AG09309 (cell line): ENCODE measurements at regions not wholly inside any gene's neighbourhood (a gene's known extent, or its start where the extent isn't known, plus 50 kb on each side); places are given as distances from the start of the nearest gene placed in this dataset.

ENCODE experiments used
- DNase-seq: peaks from one replicate; pipeline ENCODE4 v3.0.0-alpha.2; 2010; ENCODE audit warnings: low read depth
- H3K4me3 ChIP-seq: 2 replicates; pipeline ENCODE4 v1.5.1; 2011; ENCODE audit warnings: mild to moderate bottlenecking, low read depth, low read length, moderate library complexity; ENCODE audit not compliant: control insufficient read depth
- CTCF ChIP-seq: IDR thresholded peaks from 2 replicates; pipeline ENCODE4 v1.5.1; 2011; ENCODE audit warnings: mild to moderate bottlenecking, low read depth, low read length, inconsistent platforms; ENCODE audit not compliant: insufficient read depth, control insufficient read depth; ENCODE audit errors: missing control alignments

GRCh38 chr7:16068183-16068582 lies 353.2 kb downstream of the CRPPA start:
- no peak for TF ChIP-seq CTCF
- DNase-seq, result no peak
- H3K4me3 ChIP-seq, result no peak overlapping the region

- DNase-seq, result no peak
- no peak overlapping the region for H3K4me3 ChIP-seq
- TF ChIP-seq CTCF, result no peak
Measured at GRCh38 chr7:16067711-16068110, 353.6 kb downstream of the CRPPA start.

- DNase-seq, result no peak
- no peak overlapping the region for H3K4me3 ChIP-seq
- TF ChIP-seq CTCF, result no peak
Measured at GRCh38 chr7:16066805-16067459, 354.4 kb downstream of the CRPPA start.

- H3K4me3 ChIP-seq, result no peak overlapping the region
- DNase-seq, result no peak
- TF ChIP-seq CTCF, result no peak
Measured at GRCh38 chr7:16065939-16066338, 355.4 kb downstream of the CRPPA start.

GRCh38 chr7:16063716-16064675 lies 357.3 kb downstream of the CRPPA start:
- DNase-seq, result no peak
- TF ChIP-seq CTCF, result no peak
- H3K4me3 ChIP-seq, result no peak overlapping the region

- no peak for TF ChIP-seq CTCF
- H3K4me3 ChIP-seq, result no peak overlapping the region
- no peak for DNase-seq
Measured at GRCh38 chr7:16063221-16063620, 358.1 kb downstream of the CRPPA start.
